ENCODE measurements at regions not wholly inside any gene's neighbourhood (a gene's known extent, or its start where the extent isn't known, plus 50 kb on each side); places are given as distances from the start of the nearest gene placed in this dataset.

DNA sequence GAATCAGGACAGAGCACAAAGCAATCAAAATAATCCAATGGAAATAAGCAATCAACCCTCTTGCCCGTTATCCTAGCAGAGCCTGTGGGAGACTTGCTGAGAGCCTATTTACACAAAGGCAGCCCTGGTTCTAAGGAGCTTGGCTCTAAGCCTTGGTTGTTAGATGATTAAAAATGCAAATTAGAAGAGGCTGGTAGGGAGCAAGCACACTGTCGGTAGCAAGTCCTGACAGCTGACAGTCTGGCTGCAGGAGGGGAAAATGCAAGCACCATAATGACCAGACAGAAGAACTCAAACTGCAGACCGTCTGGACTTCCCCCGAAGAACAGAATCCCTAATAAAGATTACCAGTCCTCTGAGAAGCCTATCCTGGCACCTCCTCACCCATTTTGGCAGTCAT lies 131.8 kb upstream of the CTTNBP2 start:
- Histone ChIP-seq H4K20me1 (ENCODE audit: insufficient read depth) (no peaks in the 10 kb centered on the region), H3K9me3 (ENCODE audit: insufficient read depth, low read depth) (no peaks in the 10 kb centered on the region), H3K79me2 (ENCODE audit: low read depth) (no peaks in the 10 kb centered on the region), H3K4me3 (no peak overlapping the region), H3K27ac (no peak overlapping the region), H3K9me2 (ENCODE audit: insufficient read depth) (no peaks in the 10 kb centered on the region), H3K36me3 (ENCODE audit: low read depth) (no peaks in the 10 kb centered on the region), H2AFZ (no peak overlapping the region), H3K4me2 (no peak overlapping the region), H3F3A (ENCODE audit: insufficient read depth, low read depth) (no peaks in the 10 kb centered on the region), H3K4me1 (replicated peaks; ENCODE audit: insufficient read depth) (no peaks in the 10 kb centered on the region), H3K27me3 (ENCODE audit: insufficient read depth, low read depth) (no peaks in the 10 kb centered on the region)
- no peak for DNase-seq
- ChIA-PET POLR2A (ENCODE audit: unreplicated experiment) (no interaction called here), CTCF (no interaction called here)
- TF ChIP-seq EZH2 (IDR thresholded peaks at IDR 0.05; ENCODE audit: low read depth) = no peak
- TF ChIP-seq, protein P1, sequence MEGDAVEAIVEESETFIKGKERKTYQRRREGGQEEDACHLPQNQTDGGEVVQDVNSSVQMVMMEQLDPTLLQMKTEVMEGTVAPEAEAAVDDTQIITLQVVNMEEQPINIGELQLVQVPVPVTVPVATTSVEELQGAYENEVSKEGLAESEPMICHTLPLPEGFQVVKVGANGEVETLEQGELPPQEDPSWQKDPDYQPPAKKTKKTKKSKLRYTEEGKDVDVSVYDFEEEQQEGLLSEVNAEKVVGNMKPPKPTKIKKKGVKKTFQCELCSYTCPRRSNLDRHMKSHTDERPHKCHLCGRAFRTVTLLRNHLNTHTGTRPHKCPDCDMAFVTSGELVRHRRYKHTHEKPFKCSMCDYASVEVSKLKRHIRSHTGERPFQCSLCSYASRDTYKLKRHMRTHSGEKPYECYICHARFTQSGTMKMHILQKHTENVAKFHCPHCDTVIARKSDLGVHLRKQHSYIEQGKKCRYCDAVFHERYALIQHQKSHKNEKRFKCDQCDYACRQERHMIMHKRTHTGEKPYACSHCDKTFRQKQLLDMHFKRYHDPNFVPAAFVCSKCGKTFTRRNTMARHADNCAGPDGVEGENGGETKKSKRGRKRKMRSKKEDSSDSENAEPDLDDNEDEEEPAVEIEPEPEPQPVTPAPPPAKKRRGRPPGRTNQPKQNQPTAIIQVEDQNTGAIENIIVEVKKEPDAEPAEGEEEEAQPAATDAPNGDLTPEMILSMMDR (conservative IDR thresholded peaks at IDR 0.05) = no peak
- intact Hi-C loops (cut with micrococcal nuclease; ENCODE audit: unreplicated experiment) = no loop called here
- BruUV-seq (replicated peaks) = no TSS peak

DNA sequence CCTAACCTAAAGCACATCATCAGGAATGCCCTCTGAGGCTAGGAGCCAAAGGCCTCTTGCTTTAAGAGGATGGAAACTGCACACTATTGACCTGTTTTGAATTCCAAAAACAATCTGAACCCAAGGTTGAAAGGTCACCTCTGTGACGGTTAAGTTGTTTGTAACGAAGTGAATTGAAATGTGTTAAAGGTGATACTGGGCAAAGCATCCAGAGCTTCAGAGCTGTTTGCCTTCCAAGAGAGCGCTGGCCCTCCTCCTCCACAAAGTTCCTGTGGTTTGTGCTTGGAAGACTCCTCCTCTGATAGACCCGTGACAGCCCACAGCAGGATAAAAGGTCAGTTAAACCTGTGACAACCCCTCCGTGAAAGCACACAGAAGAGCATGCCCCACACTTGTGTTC lies 133.7 kb upstream of the CTTNBP2 start:
- CTCF ChIA-PET = no interaction called here
- no TSS peak for BruUV-seq (replicated peaks)
- no peaks in the 10 kb centered on the region for H3K4me1 ChIP-seq (replicated peaks; ENCODE audit: insufficient read depth)
- no peaks in the 10 kb centered on the region for H3K9me3 ChIP-seq (ENCODE audit: insufficient read depth, low read depth)
- H3K9me2 ChIP-seq (ENCODE audit: insufficient read depth) = no peaks in the 10 kb centered on the region
- no peak overlapping the region for H3K4me2 ChIP-seq
- no peak overlapping the region for H3K4me3 ChIP-seq
- no peak overlapping the region for H2AFZ ChIP-seq
- no peaks in the 10 kb centered on the region for H3K27me3 ChIP-seq (ENCODE audit: insufficient read depth, low read depth)
- POLR2A ChIA-PET (ENCODE audit: unreplicated experiment) = no interaction called here
- no peaks in the 10 kb centered on the region for H3K79me2 ChIP-seq (ENCODE audit: low read depth)
- TF ChIP-seq, protein P1 (conservative IDR thresholded peaks at IDR 0.05) = no peak
- no peak for TF ChIP-seq EZH2 (IDR thresholded peaks at IDR 0.05; ENCODE audit: low read depth)
- no peaks in the 10 kb centered on the region for H4K20me1 ChIP-seq (ENCODE audit: insufficient read depth)
- intact Hi-C loops (cut with micrococcal nuclease; ENCODE audit: unreplicated experiment) = no loop called here
- no peaks in the 10 kb centered on the region for H3K36me3 ChIP-seq (ENCODE audit: low read depth)
- no peak for DNase-seq
- no peaks in the 10 kb centered on the region for H3F3A ChIP-seq (ENCODE audit: insufficient read depth, low read depth)
- no peak overlapping the region for H3K27ac ChIP-seq

DNA sequence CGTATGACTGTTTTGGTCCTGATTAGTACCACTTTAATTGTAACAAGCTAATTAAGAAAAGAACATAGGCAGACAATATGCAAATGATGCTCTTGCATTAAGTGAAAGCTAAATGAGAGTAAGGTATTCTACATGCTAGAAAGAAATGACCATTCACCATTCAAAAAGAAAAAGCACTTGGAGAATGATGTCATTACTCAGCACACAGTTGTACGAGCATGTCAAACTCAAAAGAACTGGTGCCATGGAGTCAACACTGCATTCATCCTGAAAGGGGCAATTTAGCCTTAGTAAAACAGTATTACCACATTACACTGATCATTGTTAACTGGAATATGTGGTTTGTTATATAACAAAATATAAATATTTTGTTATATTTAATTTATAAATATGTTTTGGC lies 136.2 kb upstream of the CTTNBP2 start:
- H3K79me2 ChIP-seq (ENCODE audit: low read depth) = no peaks in the 10 kb centered on the region
- intact Hi-C loops (cut with micrococcal nuclease; ENCODE audit: unreplicated experiment) = no loop called here
- DNase-seq = no peak
- no peaks in the 10 kb centered on the region for H4K20me1 ChIP-seq (ENCODE audit: insufficient read depth)
- BruUV-seq (replicated peaks) = no TSS peak
- H3K4me1 ChIP-seq (replicated peaks; ENCODE audit: insufficient read depth) = no peaks in the 10 kb centered on the region
- no peaks in the 10 kb centered on the region for H3K27me3 ChIP-seq (ENCODE audit: insufficient read depth, low read depth)
- ChIA-PET POLR2A (ENCODE audit: unreplicated experiment) (no interaction called here), CTCF (interaction anchor here (0.6 kb wide), 1 partner anchor 258 kb away, joined by 4 read pairs; no protein-coding TSS in a partner anchor)
- no peaks in the 10 kb centered on the region for H3K36me3 ChIP-seq (ENCODE audit: low read depth)
- H3K4me3 ChIP-seq = no peak overlapping the region
- H3K9me3 ChIP-seq (ENCODE audit: insufficient read depth, low read depth) = no peaks in the 10 kb centered on the region
- H3K27ac ChIP-seq = no peak overlapping the region
- no peak overlapping the region for H3K4me2 ChIP-seq
- TF ChIP-seq EZH2 (IDR thresholded peaks at IDR 0.05; ENCODE audit: low read depth) = no peak
- TF ChIP-seq, protein P1 (conservative IDR thresholded peaks at IDR 0.05) = no peak
- no peak overlapping the region for H2AFZ ChIP-seq
- H3K9me2 ChIP-seq (ENCODE audit: insufficient read depth) = no peaks in the 10 kb centered on the region
- H3F3A ChIP-seq (ENCODE audit: insufficient read depth, low read depth) = no peaks in the 10 kb centered on the region
